Endothelial cell (in vitro differentiated cells): ENCODE measurements at regions not wholly inside any gene's neighbourhood (a gene's known extent, or its start where the extent isn't known, plus 50 kb on each side); places are given as distances from the start of the nearest gene placed in this dataset.

Source experiments
- DNase-seq: peaks from one replicate; pipeline ENCODE4 v3.0.0; 2021; ENCODE audit warnings: low spot score
- H3K27ac Mint-ChIP-seq: one replicate; pipeline ENCODE4 v1.8.0; 2021; ENCODE audit warnings: mixed read lengths, inconsistent platforms; ENCODE audit not compliant: unreplicated experiment
- H3K27me3 Mint-ChIP-seq: one replicate; pipeline ENCODE4 v1.8.0; 2021; ENCODE audit warnings: mild to moderate bottlenecking, moderate library complexity, mixed read lengths, inconsistent platforms; ENCODE audit not compliant: unreplicated experiment
- H3K36me3 Mint-ChIP-seq: one replicate; pipeline ENCODE4 v1.8.0; 2021; ENCODE audit warnings: mild to moderate bottlenecking, low read depth, mixed read lengths, inconsistent platforms; ENCODE audit not compliant: unreplicated experiment
- H3K4me1 Mint-ChIP-seq: one replicate; pipeline ENCODE4 v1.8.0; 2021; ENCODE audit warnings: mild to moderate bottlenecking, mixed read lengths, inconsistent platforms; ENCODE audit not compliant: unreplicated experiment
- H3K4me3 Mint-ChIP-seq: one replicate; pipeline ENCODE4 v1.8.0; 2021; ENCODE audit warnings: mild to moderate bottlenecking, mixed read lengths, inconsistent platforms; ENCODE audit not compliant: unreplicated experiment
- H3K9me3 Mint-ChIP-seq: one replicate; pipeline ENCODE4 v1.8.0; 2021; ENCODE audit warnings: mixed read lengths, inconsistent platforms; ENCODE audit not compliant: unreplicated experiment
- CTCF ChIP-seq: fragments of 200-600 bp; sonication (generic); IDR thresholded peaks from one replicate; pipeline ENCODE4 v1.5.0; 2021; ENCODE audit warnings: antibody characterized with exemption; ENCODE audit not compliant: unreplicated experiment

- Mint-ChIP-seq H3K9me3 (peaks cover 8% of the 10 kb centered on the region), H3K4me3 (no peak overlapping the region), H3K27me3 (no peaks in the 10 kb centered on the region), H3K4me1 (no peaks in the 10 kb centered on the region), H3K36me3 (peaks cover 11% of the 10 kb centered on the region), H3K27ac (no peak overlapping the region)
- no peak for TF ChIP-seq CTCF
- DNase-seq, result no peak
Measured at GRCh38 chr7:17396692-17397091, 98.2 kb downstream of the AHR start.

GRCh38 chr7:17401791-17402627, 103.6 kb downstream of the AHR start:
- H3K27ac Mint-ChIP-seq, result no peak overlapping the region
- H3K4me1 Mint-ChIP-seq, result peaks cover 15% of the 10 kb centered on the region
- H3K9me3 Mint-ChIP-seq, result no peaks in the 10 kb centered on the region
- no peak for TF ChIP-seq CTCF
- H3K4me3 Mint-ChIP-seq, result no peak overlapping the region
- H3K36me3 Mint-ChIP-seq, result no peaks in the 10 kb centered on the region
- no peaks in the 10 kb centered on the region for H3K27me3 Mint-ChIP-seq
- no peak for DNase-seq

- DNase-seq, result no peak
- no peak overlapping the region for H3K4me3 Mint-ChIP-seq
- TF ChIP-seq CTCF, result no peak
- H3K36me3 Mint-ChIP-seq, result no peaks in the 10 kb centered on the region
- H3K27ac Mint-ChIP-seq, result no peak overlapping the region
- H3K4me1 Mint-ChIP-seq, result peaks cover 15% of the 10 kb centered on the region
- no peaks in the 10 kb centered on the region for H3K9me3 Mint-ChIP-seq
- no peaks in the 10 kb centered on the region for H3K27me3 Mint-ChIP-seq
Measured at GRCh38 chr7:17402628-17403278, 104.3 kb downstream of the AHR start.

GRCh38 chr7:17404006-17404405, 105.6 kb downstream of the AHR start:
- no peak overlapping the region for H3K4me3 Mint-ChIP-seq
- no peaks in the 10 kb centered on the region for H3K27me3 Mint-ChIP-seq
- no peak overlapping the region for H3K27ac Mint-ChIP-seq
- H3K36me3 Mint-ChIP-seq, result no peaks in the 10 kb centered on the region
- no peaks in the 10 kb centered on the region for H3K9me3 Mint-ChIP-seq
- H3K4me1 Mint-ChIP-seq, result peaks cover 15% of the 10 kb centered on the region
- TF ChIP-seq CTCF, result no peak
- no peak for DNase-seq

- Mint-ChIP-seq H3K4me1 (peaks cover 15% of the 10 kb centered on the region), H3K27me3 (no peaks in the 10 kb centered on the region), H3K27ac (no peak overlapping the region), H3K9me3 (no peaks in the 10 kb centered on the region), H3K4me3 (no peak overlapping the region), H3K36me3 (no peaks in the 10 kb centered on the region)
- no peak for TF ChIP-seq CTCF
- DNase-seq, result no peak
Measured at GRCh38 chr7:17405786-17406185, 107.3 kb downstream of the AHR start.
